Panc1 (cell line): ENCODE measurements at regions not wholly inside any gene's neighbourhood (a gene's known extent, or its start where the extent isn't known, plus 50 kb on each side); places are given as distances from the start of the nearest gene placed in this dataset.

Experiments
- POLR2AphosphoS5 ChIP-seq: IDR thresholded peaks from 2 replicates; pipeline ENCODE4 v1.6.1; 2012; ENCODE audit warnings: mild to moderate bottlenecking, low read depth, low read length, moderate library complexity
- SIN3A ChIP-seq: IDR thresholded peaks from 2 replicates; pipeline ENCODE4 v1.6.1; 2012; ENCODE audit warnings: low read depth, mild to moderate bottlenecking, low read length, moderate library complexity, borderline replicate concordance; ENCODE audit not compliant: insufficient read depth
- TCF7L2 ChIP-seq: IDR thresholded peaks from 2 replicates; pipeline ENCODE4 v1.6.1; 2011; ENCODE audit warnings: mild to moderate bottlenecking, low read depth, low read length, inconsistent platforms
- TF ChIP-seq, protein P1 (sequence below): fragments of 450-650 bp; IDR thresholded peaks from 2 replicates; pipeline ENCODE4 v1.5.1; 2017; ENCODE audit warnings: mild to moderate bottlenecking
- TF ChIP-seq, protein P2 (sequence below), 2 experiments: IDR thresholded peaks; 2 replicates each; pipeline ENCODE4 v1.6.1; 2011 to 2012; ENCODE audit warnings: low read depth in 2 of 2, control low read depth in 1 of 2, low read length in 1 of 2, mild to moderate bottlenecking in 1 of 2, moderate library complexity in 1 of 2; ENCODE audit not compliant: insufficient read depth in 1 of 2

DNA sequence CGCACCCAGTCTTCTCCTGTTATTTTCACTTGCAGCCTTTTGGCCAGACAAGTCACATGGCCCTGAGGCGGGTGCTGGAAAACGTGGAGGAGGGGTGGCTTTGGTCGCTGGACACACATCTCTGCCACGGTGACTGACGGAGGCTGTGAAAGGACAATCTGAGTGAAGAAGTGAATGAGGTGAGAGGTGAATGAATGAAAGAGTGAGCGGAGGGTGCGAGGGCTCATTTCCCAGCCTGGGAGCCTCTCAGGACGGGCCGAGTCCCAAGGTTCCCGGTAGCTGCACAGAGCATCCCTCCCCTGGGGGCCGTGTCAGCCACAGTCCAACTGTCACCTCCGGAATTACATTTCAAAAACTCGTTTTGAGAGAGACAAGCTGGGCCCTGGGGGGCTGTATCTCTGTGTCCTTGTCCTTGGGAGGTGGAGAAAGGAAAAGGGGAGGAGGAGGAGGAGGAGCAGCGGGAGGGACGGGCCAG lies 89.6 kb downstream of the UBIAD1 start:
- TF ChIP-seq SIN3A (no peak), TCF7L2 (no peak), POLR2AphosphoS5 (no peak)
- TF ChIP-seq, protein P1, sequence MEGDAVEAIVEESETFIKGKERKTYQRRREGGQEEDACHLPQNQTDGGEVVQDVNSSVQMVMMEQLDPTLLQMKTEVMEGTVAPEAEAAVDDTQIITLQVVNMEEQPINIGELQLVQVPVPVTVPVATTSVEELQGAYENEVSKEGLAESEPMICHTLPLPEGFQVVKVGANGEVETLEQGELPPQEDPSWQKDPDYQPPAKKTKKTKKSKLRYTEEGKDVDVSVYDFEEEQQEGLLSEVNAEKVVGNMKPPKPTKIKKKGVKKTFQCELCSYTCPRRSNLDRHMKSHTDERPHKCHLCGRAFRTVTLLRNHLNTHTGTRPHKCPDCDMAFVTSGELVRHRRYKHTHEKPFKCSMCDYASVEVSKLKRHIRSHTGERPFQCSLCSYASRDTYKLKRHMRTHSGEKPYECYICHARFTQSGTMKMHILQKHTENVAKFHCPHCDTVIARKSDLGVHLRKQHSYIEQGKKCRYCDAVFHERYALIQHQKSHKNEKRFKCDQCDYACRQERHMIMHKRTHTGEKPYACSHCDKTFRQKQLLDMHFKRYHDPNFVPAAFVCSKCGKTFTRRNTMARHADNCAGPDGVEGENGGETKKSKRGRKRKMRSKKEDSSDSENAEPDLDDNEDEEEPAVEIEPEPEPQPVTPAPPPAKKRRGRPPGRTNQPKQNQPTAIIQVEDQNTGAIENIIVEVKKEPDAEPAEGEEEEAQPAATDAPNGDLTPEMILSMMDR, result no peak
- TF ChIP-seq, protein P2, sequence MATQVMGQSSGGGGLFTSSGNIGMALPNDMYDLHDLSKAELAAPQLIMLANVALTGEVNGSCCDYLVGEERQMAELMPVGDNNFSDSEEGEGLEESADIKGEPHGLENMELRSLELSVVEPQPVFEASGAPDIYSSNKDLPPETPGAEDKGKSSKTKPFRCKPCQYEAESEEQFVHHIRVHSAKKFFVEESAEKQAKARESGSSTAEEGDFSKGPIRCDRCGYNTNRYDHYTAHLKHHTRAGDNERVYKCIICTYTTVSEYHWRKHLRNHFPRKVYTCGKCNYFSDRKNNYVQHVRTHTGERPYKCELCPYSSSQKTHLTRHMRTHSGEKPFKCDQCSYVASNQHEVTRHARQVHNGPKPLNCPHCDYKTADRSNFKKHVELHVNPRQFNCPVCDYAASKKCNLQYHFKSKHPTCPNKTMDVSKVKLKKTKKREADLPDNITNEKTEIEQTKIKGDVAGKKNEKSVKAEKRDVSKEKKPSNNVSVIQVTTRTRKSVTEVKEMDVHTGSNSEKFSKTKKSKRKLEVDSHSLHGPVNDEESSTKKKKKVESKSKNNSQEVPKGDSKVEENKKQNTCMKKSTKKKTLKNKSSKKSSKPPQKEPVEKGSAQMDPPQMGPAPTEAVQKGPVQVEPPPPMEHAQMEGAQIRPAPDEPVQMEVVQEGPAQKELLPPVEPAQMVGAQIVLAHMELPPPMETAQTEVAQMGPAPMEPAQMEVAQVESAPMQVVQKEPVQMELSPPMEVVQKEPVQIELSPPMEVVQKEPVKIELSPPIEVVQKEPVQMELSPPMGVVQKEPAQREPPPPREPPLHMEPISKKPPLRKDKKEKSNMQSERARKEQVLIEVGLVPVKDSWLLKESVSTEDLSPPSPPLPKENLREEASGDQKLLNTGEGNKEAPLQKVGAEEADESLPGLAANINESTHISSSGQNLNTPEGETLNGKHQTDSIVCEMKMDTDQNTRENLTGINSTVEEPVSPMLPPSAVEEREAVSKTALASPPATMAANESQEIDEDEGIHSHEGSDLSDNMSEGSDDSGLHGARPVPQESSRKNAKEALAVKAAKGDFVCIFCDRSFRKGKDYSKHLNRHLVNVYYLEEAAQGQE (IDR thresholded peaks at IDR 0.05; ENCODE audit: insufficient read depth in 1 of 2, low read depth in 2 of 2, low read length in 1 of 2), result no peak
